Left ventricle myocardium inferior (tissue), 1 donor: ENCODE measurements at regions not wholly inside any gene's neighbourhood (a gene's known extent, or its start where the extent isn't known, plus 50 kb on each side); places are given as distances from the start of the nearest gene placed in this dataset.

Experiments
- DNase-seq: peaks from one replicate; pipeline ENCODE4 v3.0.0-alpha.2; 2020
- H3K27ac ChIP-seq: fragments of 200-600 bp; replicated peaks from 2 replicates; pipeline ENCODE4 v1.8.0; 2021
- H3K27me3 ChIP-seq: fragments of 200-600 bp; 2 replicates; pipeline ENCODE4 v1.8.0; 2021; ENCODE audit warnings: low read depth
- H3K36me3 ChIP-seq: fragments of 200-600 bp; 2 replicates; pipeline ENCODE4 v1.8.0; 2021
- H3K4me1 ChIP-seq: fragments of 200-600 bp; 2 replicates; pipeline ENCODE4 v1.8.0; 2021
- H3K4me3 ChIP-seq: fragments of 200-600 bp; 2 replicates; pipeline ENCODE4 v1.8.0; 2021; ENCODE audit warnings: mild to moderate bottlenecking, moderate library complexity
- H3K9me3 ChIP-seq: fragments of 200-600 bp; replicated peaks from 2 replicates; pipeline ENCODE4 v1.8.0; 2021
- intact Hi-C: fragments of 100-400 bp; cut with micrococcal nuclease; formaldehyde crosslinking; loops from one replicate; pipeline ENCODE4 v1.11.0; 2022
- TF ChIP-seq, protein P1 (sequence below): fragments of 200-600 bp; IDR thresholded peaks from 2 replicates; pipeline ENCODE4 v1.8.0; 2021; ENCODE audit warnings: antibody characterized with exemption, mild to moderate bottlenecking, borderline replicate concordance
- donor health status: DM: no; HTN: yes; CAD: no; lungs with severe emphysema.

DNA sequence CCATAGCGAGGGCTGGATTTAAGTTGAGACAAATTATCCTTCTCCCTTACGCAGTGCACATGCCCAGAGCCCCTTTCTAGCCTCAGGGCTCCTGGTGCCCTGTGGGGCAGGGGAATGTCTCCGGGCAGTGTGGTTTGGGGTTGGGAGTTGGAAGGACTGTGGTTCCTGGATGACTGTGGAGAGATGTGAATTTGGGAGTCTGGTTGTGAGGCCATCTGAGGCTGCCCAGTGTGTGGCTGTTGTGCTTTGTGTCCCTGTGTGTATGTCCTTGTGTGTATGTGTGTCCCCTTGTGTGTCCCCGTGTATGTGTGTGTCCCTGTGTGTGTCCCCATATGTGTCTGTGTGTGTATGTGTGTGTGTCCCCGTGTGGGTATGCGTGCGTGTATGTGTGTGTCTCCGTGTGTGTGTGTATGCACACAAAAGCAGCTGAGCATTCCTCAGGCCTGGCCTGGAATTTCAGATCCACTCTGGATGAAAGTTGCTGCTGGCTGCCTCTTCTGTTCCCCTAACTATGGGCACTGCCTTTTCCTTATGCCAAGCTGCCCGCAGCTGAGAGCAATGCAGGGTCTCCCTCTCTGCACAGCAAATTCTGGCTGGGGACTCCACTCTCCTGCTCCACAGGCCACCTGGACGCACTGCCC is 65.4 kb downstream of the UBIAD1 start:
- intact Hi-C loops = no loop called here
- Histone ChIP-seq H3K4me3 (no peak overlapping the region), H3K4me1 (no peaks in the 10 kb centered on the region), H3K9me3 (no peaks in the 10 kb centered on the region), H3K36me3 (no peaks in the 10 kb centered on the region), H3K27ac (no peak overlapping the region), H3K27me3 (peaks cover 97% of the 10 kb centered on the region)
- DNase-seq = no peak
- TF ChIP-seq, protein P1, sequence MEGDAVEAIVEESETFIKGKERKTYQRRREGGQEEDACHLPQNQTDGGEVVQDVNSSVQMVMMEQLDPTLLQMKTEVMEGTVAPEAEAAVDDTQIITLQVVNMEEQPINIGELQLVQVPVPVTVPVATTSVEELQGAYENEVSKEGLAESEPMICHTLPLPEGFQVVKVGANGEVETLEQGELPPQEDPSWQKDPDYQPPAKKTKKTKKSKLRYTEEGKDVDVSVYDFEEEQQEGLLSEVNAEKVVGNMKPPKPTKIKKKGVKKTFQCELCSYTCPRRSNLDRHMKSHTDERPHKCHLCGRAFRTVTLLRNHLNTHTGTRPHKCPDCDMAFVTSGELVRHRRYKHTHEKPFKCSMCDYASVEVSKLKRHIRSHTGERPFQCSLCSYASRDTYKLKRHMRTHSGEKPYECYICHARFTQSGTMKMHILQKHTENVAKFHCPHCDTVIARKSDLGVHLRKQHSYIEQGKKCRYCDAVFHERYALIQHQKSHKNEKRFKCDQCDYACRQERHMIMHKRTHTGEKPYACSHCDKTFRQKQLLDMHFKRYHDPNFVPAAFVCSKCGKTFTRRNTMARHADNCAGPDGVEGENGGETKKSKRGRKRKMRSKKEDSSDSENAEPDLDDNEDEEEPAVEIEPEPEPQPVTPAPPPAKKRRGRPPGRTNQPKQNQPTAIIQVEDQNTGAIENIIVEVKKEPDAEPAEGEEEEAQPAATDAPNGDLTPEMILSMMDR = no peak

DNA sequence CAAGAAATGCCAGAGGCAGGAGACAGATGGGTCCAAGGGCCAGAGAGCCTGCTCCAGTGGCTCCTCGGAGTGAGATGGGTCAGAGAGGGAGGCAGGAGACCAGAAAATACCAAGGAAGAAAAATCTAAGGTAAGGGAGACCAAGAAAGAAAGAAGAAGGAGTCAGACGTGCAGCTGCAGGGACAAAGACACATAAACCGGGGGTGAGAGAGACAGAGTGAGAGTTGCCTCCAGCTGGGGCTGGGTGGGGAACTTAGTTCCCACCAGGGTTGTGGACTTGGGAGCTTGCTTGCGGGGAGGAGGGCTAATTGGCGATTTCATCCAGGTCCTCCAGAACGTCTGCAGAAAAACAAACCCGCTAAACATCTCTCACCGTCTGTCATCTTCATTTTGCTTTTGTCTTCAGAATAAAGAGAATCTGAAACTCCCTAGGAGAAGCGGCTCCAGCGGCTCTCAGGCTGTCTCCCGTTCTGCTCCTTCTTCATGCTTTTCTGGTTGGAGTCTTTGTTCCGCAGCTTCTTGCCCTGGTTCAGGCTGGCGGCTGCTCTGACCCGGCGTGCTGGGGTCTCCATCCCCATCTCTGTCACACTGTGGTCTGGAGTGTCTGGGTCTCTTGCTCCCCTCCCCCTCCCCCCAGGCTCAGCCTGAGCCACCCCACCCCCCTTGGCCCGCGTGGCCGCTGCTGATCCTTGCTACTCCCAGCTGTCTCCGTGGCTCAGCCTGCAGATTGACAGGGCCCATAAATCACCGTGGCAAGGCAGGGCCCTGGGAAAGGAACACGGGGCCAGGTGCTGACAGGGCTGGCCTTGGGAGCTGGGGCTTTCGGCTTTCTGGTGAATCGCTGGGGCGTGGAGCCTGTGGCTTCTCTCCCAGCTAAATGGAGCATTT is 66.6 kb downstream of the UBIAD1 start:
- H3K4me1 ChIP-seq = no peaks in the 10 kb centered on the region
- intact Hi-C loops = no loop called here
- TF ChIP-seq, protein P1 = no peak
- H3K9me3 ChIP-seq = no peaks in the 10 kb centered on the region
- no peak overlapping the region for H3K4me3 ChIP-seq
- peaks cover 98% of the 10 kb centered on the region for H3K27me3 ChIP-seq
- H3K36me3 ChIP-seq = no peaks in the 10 kb centered on the region
- no peak overlapping the region for H3K27ac ChIP-seq
- DNase-seq = no peak

DNA sequence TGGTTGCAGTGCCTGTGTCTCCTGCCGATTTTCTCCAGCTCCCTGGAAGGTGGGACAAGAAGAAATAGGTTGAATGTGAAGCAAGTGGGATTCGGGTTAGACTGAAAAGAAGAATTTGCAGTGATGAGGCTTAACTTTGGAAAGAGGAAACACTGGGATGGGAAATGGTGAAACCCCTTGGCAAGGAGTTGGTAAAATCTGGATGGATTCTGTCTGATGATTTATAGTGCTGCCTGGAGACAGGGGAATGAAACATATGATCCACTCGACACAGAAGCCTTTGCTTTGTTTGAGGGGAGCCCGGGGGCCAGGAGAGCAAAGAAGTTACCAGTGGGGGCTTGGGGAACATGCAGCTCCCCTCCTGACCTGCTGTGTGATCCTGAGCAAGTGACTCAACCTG is 67.2 kb downstream of the UBIAD1 start:
- no peak overlapping the region for H3K27ac ChIP-seq
- H3K4me3 ChIP-seq = no peak overlapping the region
- intact Hi-C loops = no loop called here
- H3K36me3 ChIP-seq = no peaks in the 10 kb centered on the region
- no peaks in the 10 kb centered on the region for H3K4me1 ChIP-seq
- no peak for DNase-seq
- no peaks in the 10 kb centered on the region for H3K9me3 ChIP-seq
- TF ChIP-seq, protein P1 = no peak
- H3K27me3 ChIP-seq = peaks cover 98% of the 10 kb centered on the region

DNA sequence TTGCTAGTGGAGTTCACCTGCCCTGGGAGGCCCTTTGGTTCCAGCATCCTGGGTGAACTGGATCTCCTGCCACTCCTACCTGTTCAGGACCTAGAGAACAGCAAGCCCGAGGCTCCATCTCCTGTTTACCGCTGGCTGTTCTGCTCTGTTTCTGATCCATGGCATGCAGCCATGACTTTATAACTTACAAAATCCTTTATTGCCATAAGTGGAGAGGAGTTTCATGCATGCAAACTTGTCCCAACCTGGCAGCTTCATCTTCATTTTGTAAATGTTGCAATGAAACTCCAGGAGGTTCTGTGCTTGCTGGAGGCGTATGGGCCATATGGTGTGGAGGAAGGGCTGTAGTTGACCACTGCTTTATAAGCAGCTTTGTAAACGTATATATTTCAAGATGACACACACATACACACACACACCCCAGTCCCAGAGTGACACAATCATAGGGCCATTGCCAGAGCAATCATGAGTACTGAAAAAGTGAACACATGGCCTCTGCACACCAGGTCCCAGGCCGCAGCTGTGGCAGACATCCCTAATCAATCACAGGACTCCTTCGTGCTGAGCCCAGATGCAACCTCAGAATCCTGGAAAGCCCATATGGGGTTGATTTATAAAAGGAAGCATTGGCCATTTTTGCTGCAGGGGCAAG is 69.0 kb downstream of the UBIAD1 start:
- no peak overlapping the region for H3K4me3 ChIP-seq
- TF ChIP-seq, protein P1 = no peak
- no peaks in the 10 kb centered on the region for H3K36me3 ChIP-seq
- no peak overlapping the region for H3K27ac ChIP-seq
- no peaks in the 10 kb centered on the region for H3K4me1 ChIP-seq
- peaks cover 98% of the 10 kb centered on the region for H3K27me3 ChIP-seq
- H3K9me3 ChIP-seq = no peaks in the 10 kb centered on the region
- intact Hi-C loops = no loop called here
- no peak for DNase-seq

DNA sequence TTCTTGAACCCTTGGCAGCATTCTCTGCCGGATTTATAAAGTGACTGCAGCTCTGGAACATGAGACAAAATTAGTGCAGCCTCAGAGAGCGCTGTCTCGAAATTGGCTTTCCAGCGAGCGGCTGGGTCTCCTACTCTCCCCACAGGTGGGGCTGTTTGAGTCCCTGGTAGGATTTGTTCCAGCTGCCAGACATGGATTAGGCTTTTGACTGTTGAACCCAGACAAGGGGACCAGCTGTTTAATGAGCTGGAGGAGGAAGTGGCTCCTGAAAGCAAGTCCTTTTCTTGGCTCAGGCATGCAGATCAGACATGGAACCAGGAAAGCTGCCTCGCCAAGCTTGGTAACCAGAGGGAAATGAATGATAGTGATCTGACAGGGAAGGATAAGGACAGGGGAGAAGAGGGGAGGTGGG is 69.6 kb downstream of the UBIAD1 start:
- TF ChIP-seq, protein P1 = no peak
- intact Hi-C loops = no loop called here
- H3K36me3 ChIP-seq = no peaks in the 10 kb centered on the region
- H3K27ac ChIP-seq = no peak overlapping the region
- no peaks in the 10 kb centered on the region for H3K9me3 ChIP-seq
- no peaks in the 10 kb centered on the region for H3K4me1 ChIP-seq
- no peak overlapping the region for H3K4me3 ChIP-seq
- H3K27me3 ChIP-seq = peaks cover 95% of the 10 kb centered on the region
- no peak for DNase-seq
